Endothelial cell of umbilical vein (primary cell): ENCODE measurements at regions not wholly inside any gene's neighbourhood (a gene's known extent, or its start where the extent isn't known, plus 50 kb on each side); places are given as distances from the start of the nearest gene placed in this dataset.

Experiments
- GATA2 ChIP-seq: IDR thresholded peaks from 2 replicates; pipeline ENCODE4 v1.7.0; 2011; ENCODE audit warnings: low read depth, mild to moderate bottlenecking, moderate library complexity, mixed read lengths, low read length; ENCODE audit not compliant: insufficient read length, insufficient read depth
- JUN ChIP-seq: IDR thresholded peaks from 2 replicates; pipeline ENCODE4 v1.6.1; 2011; ENCODE audit warnings: borderline replicate concordance, low read depth; ENCODE audit not compliant: insufficient read length, insufficient read depth
- MAX ChIP-seq: IDR thresholded peaks from 2 replicates; pipeline ENCODE4 v1.6.1; 2011; ENCODE audit not compliant: insufficient read depth, insufficient read length
- POLR2AphosphoS5 ChIP-seq: IDR thresholded peaks from 2 replicates; pipeline ENCODE4 v1.6.1; 2012; ENCODE audit warnings: low read depth, mild to moderate bottlenecking, control low read depth, low read length, moderate library complexity; ENCODE audit not compliant: insufficient read depth

- no peak for TF ChIP-seq JUN
- TF ChIP-seq MAX = no peak
- TF ChIP-seq POLR2AphosphoS5 = no peak
- no peak for TF ChIP-seq GATA2
Observed at GRCh38 chr14:66272221-66272620, 213.9 kb upstream of the CCDC196 start.
